Activated naive CD4-positive, alpha-beta T cell treated with anti-CD3 and anti-CD28 coated beads for 36 hours (primary cell): ENCODE measurements at regions not wholly inside any gene's neighbourhood (a gene's known extent, or its start where the extent isn't known, plus 50 kb on each side); places are given as distances from the start of the nearest gene placed in this dataset.
"Not testable (repeated sequence)": the region's sequence is repeated elsewhere in the genome, so short reads cannot be mapped to it uniquely, and the experiment has no call there.

Experiments
- CTCF ChIA-PET: fragments of 350-600 bp; sonication (Branson Sonifier 250); formaldehyde crosslinking; loops from one replicate; lab custom pipeline; 2021; ENCODE audit warnings: antibody characterized with exemption; lab: Charles Lee
- DNase-seq: peaks from one replicate; pipeline ENCODE4 v3.0.0-alpha.2; 2020
- H3K27ac Mint-ChIP-seq: one replicate; pipeline ENCODE4 v1.8.0; 2021; ENCODE audit warnings: mild to moderate bottlenecking, mixed read lengths
- H3K27me3 Mint-ChIP-seq: one replicate; pipeline ENCODE4 v1.8.0; 2021; ENCODE audit warnings: low read depth, mixed read lengths
- H3K36me3 Mint-ChIP-seq: one replicate; pipeline ENCODE4 v1.8.0; 2021; ENCODE audit warnings: low read depth, mixed read lengths
- H3K4me1 Mint-ChIP-seq: one replicate; pipeline ENCODE4 v1.8.0; 2021; ENCODE audit warnings: low read depth, mixed read lengths
- H3K4me3 Mint-ChIP-seq: one replicate; pipeline ENCODE4 v1.8.0; 2021; ENCODE audit warnings: mild to moderate bottlenecking, moderate library complexity, mixed read lengths
- H3K9me3 Mint-ChIP-seq: one replicate; pipeline ENCODE4 v1.8.0; 2021; ENCODE audit warnings: mixed read lengths
- intact Hi-C: fragments of 100-400 bp; cut with micrococcal nuclease; formaldehyde crosslinking; loops from one replicate; pipeline ENCODE4 v1.15.1; 2023

- H3K4me3 Mint-ChIP-seq, DNase-seq, H3K36me3 Mint-ChIP-seq, H3K9me3 Mint-ChIP-seq, CTCF ChIA-PET, intact Hi-C loops, H3K27me3 Mint-ChIP-seq, H3K4me1 Mint-ChIP-seq, H3K27ac Mint-ChIP-seq: not testable (repeated sequence)
Measured at GRCh38 chr6:140147825-140148814, 773.7 kb upstream of the CITED2 start.

- DNase-seq: no peak
- no peaks in the 10 kb centered on the region for H3K36me3 Mint-ChIP-seq
- H3K4me3 Mint-ChIP-seq: no peak overlapping the region
- intact Hi-C loops: no loop called here
- no peaks in the 10 kb centered on the region for H3K4me1 Mint-ChIP-seq
- no peak overlapping the region for H3K27ac Mint-ChIP-seq
- H3K9me3 Mint-ChIP-seq: no peaks in the 10 kb centered on the region
- CTCF ChIA-PET: no interaction called here
- H3K27me3 Mint-ChIP-seq: no peaks in the 10 kb centered on the region
Measured at GRCh38 chr6:140140891-140141290, 766.4 kb upstream of the CITED2 start.

- CTCF ChIA-PET: no interaction called here
- no peak for DNase-seq
- Mint-ChIP-seq H3K36me3 (no peaks in the 10 kb centered on the region), H3K27me3 (peaks cover 3% of the 10 kb centered on the region), H3K4me3 (no peak overlapping the region), H3K9me3 (peaks cover 5% of the 10 kb centered on the region), H3K4me1 (no peaks in the 10 kb centered on the region), H3K27ac (no peak overlapping the region)
- intact Hi-C loops: no loop called here
Measured at GRCh38 chr6:140138311-140139010, 764.0 kb upstream of the CITED2 start.

GRCh38 chr6:140134224-140134623, 759.8 kb upstream of the CITED2 start:
- H3K9me3 Mint-ChIP-seq: peaks cover 14% of the 10 kb centered on the region
- intact Hi-C loops: no loop called here
- H3K27ac Mint-ChIP-seq: no peak overlapping the region
- no peak for DNase-seq
- peaks cover 3% of the 10 kb centered on the region for H3K27me3 Mint-ChIP-seq
- CTCF ChIA-PET: no interaction called here
- H3K4me3 Mint-ChIP-seq: no peak overlapping the region
- H3K4me1 Mint-ChIP-seq: no peaks in the 10 kb centered on the region
- no peaks in the 10 kb centered on the region for H3K36me3 Mint-ChIP-seq

GRCh38 chr6:140130074-140130473, 755.6 kb upstream of the CITED2 start:
- H3K27me3 Mint-ChIP-seq: peaks cover 3% of the 10 kb centered on the region
- no peak overlapping the region for H3K4me3 Mint-ChIP-seq
- intact Hi-C loops: no loop called here
- CTCF ChIA-PET: no interaction called here
- peaks cover 20% of the 10 kb centered on the region for H3K9me3 Mint-ChIP-seq
- H3K27ac Mint-ChIP-seq: no peak overlapping the region
- no peak for DNase-seq
- H3K4me1 Mint-ChIP-seq: no peaks in the 10 kb centered on the region
- H3K36me3 Mint-ChIP-seq: no peaks in the 10 kb centered on the region

GRCh38 chr6:140124498-140124897, 750.0 kb upstream of the CITED2 start:
- Mint-ChIP-seq H3K36me3 (no peaks in the 10 kb centered on the region), H3K27ac (no peak overlapping the region), H3K27me3 (peaks cover 4% of the 10 kb centered on the region), H3K4me1 (no peaks in the 10 kb centered on the region), H3K4me3 (no peak overlapping the region), H3K9me3 (peaks cover 7% of the 10 kb centered on the region)
- CTCF ChIA-PET: no interaction called here
- no peak for DNase-seq
- intact Hi-C loops: no loop called here

- Mint-ChIP-seq H3K36me3 (no peaks in the 10 kb centered on the region), H3K4me3 (no peak overlapping the region), H3K27me3 (peaks cover 6% of the 10 kb centered on the region), H3K27ac (no peak overlapping the region), H3K9me3 (no peaks in the 10 kb centered on the region), H3K4me1 (no peaks in the 10 kb centered on the region)
- intact Hi-C loops: no loop called here
- DNase-seq: no peak
- CTCF ChIA-PET: no interaction called here
Measured at GRCh38 chr6:140108167-140108566, 733.7 kb upstream of the CITED2 start.

- Mint-ChIP-seq H3K4me3 (no peak overlapping the region), H3K27ac (no peak overlapping the region), H3K36me3 (no peaks in the 10 kb centered on the region), H3K27me3 (peaks cover 6% of the 10 kb centered on the region), H3K4me1 (no peaks in the 10 kb centered on the region), H3K9me3 (no peaks in the 10 kb centered on the region)
- DNase-seq: no peak
- intact Hi-C loops: no loop called here
- CTCF ChIA-PET: no interaction called here
Measured at GRCh38 chr6:140107216-140107615, 732.8 kb upstream of the CITED2 start.

- CTCF ChIA-PET: no interaction called here
- intact Hi-C loops: no loop called here
- H3K27me3 Mint-ChIP-seq: peaks cover 6% of the 10 kb centered on the region
Measured at GRCh38 chr6:140105857-140106256, 731.4 kb upstream of the CITED2 start.

GRCh38 chr6:140105241-140105640, 730.8 kb upstream of the CITED2 start:
- CTCF ChIA-PET: no interaction called here
- Mint-ChIP-seq H3K36me3 (no peaks in the 10 kb centered on the region), H3K4me3 (no peak overlapping the region), H3K27ac (no peak overlapping the region), H3K4me1 (no peaks in the 10 kb centered on the region), H3K9me3 (no peaks in the 10 kb centered on the region), H3K27me3 (peaks cover 6% of the 10 kb centered on the region)
- intact Hi-C loops: no loop called here
- no peak for DNase-seq

More at GRCh38 chr6:140105857-140106256, 731.4 kb upstream of the CITED2 start:
- H3K4me1 Mint-ChIP-seq: no peaks in the 10 kb centered on the region
- no peak for DNase-seq
- no peak overlapping the region for H3K27ac Mint-ChIP-seq
- no peaks in the 10 kb centered on the region for H3K9me3 Mint-ChIP-seq
- no peak overlapping the region for H3K4me3 Mint-ChIP-seq
- no peaks in the 10 kb centered on the region for H3K36me3 Mint-ChIP-seq

- H3K9me3 Mint-ChIP-seq: no peaks in the 10 kb centered on the region
- no peaks in the 10 kb centered on the region for H3K27me3 Mint-ChIP-seq
- no peak overlapping the region for H3K4me3 Mint-ChIP-seq
- no peaks in the 10 kb centered on the region for H3K36me3 Mint-ChIP-seq
- CTCF ChIA-PET: no interaction called here
- intact Hi-C loops: no loop called here
- H3K4me1 Mint-ChIP-seq: no peaks in the 10 kb centered on the region
- DNase-seq: no peak
- no peak overlapping the region for H3K27ac Mint-ChIP-seq
Measured at GRCh38 chr6:140101818-140102217, 727.4 kb upstream of the CITED2 start.

GRCh38 chr6:140101367-140101766, 726.9 kb upstream of the CITED2 start:
- intact Hi-C loops: no loop called here
- no peaks in the 10 kb centered on the region for H3K36me3 Mint-ChIP-seq
- no peak for DNase-seq
- no peak overlapping the region for H3K4me3 Mint-ChIP-seq
- no peak overlapping the region for H3K27ac Mint-ChIP-seq
- CTCF ChIA-PET: no interaction called here
- H3K4me1 Mint-ChIP-seq: no peaks in the 10 kb centered on the region
- no peaks in the 10 kb centered on the region for H3K9me3 Mint-ChIP-seq
- no peaks in the 10 kb centered on the region for H3K27me3 Mint-ChIP-seq

- Mint-ChIP-seq H3K27me3 (no peaks in the 10 kb centered on the region), H3K36me3 (no peaks in the 10 kb centered on the region), H3K4me3 (no peak overlapping the region), H3K4me1 (no peaks in the 10 kb centered on the region), H3K9me3 (no peaks in the 10 kb centered on the region), H3K27ac (no peak overlapping the region)
- no peak for DNase-seq
- intact Hi-C loops: no loop called here
- CTCF ChIA-PET: no interaction called here
Measured at GRCh38 chr6:140095532-140095931, 721.1 kb upstream of the CITED2 start.
